Upper lobe of left lung (tissue), 4 donors: ENCODE measurements at regions not wholly inside any gene's neighbourhood (a gene's known extent, or its start where the extent isn't known, plus 50 kb on each side); places are given as distances from the start of the nearest gene placed in this dataset.

Experiments used
- EP300 ChIP-seq, 4 donors: sonication (generic); formaldehyde crosslinking; IDR thresholded peaks; one replicate each; pipeline ENCODE4 v1.5.1; 2017; ENCODE audit warnings: antibody characterized with exemption in 4 of 4, control low read depth in 2 of 4
- POLR2AphosphoS5 ChIP-seq, 2 donors: sonication (generic); formaldehyde crosslinking; IDR thresholded peaks; one replicate each; pipeline ENCODE4 v1.5.1; 2017; ENCODE audit warnings: antibody characterized with exemption in 2 of 2
- TF ChIP-seq, protein P1 (sequence below), 6 experiments: fragments of 450-650 bp in 4 of 6; fragments of 200-600 bp in 2 of 6; sonication (generic) in 2 of 6; IDR thresholded peaks; one replicate each; pipeline ENCODE4 v1.5.1; 2016 to 2019; ENCODE audit warnings: antibody characterized with exemption in 6 of 6

GRCh38 chr4:187103351-187103750 is 379.7 kb upstream of the FAT1 start:
- TF ChIP-seq, protein P1, sequence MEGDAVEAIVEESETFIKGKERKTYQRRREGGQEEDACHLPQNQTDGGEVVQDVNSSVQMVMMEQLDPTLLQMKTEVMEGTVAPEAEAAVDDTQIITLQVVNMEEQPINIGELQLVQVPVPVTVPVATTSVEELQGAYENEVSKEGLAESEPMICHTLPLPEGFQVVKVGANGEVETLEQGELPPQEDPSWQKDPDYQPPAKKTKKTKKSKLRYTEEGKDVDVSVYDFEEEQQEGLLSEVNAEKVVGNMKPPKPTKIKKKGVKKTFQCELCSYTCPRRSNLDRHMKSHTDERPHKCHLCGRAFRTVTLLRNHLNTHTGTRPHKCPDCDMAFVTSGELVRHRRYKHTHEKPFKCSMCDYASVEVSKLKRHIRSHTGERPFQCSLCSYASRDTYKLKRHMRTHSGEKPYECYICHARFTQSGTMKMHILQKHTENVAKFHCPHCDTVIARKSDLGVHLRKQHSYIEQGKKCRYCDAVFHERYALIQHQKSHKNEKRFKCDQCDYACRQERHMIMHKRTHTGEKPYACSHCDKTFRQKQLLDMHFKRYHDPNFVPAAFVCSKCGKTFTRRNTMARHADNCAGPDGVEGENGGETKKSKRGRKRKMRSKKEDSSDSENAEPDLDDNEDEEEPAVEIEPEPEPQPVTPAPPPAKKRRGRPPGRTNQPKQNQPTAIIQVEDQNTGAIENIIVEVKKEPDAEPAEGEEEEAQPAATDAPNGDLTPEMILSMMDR (IDR thresholded peaks at IDR 0.05) = no peak
- TF ChIP-seq POLR2AphosphoS5 (IDR thresholded peaks at IDR 0.05) = no peak
- no peak for TF ChIP-seq EP300 (IDR thresholded peaks at IDR 0.05)
